ENCODE measurements at regions not wholly inside any gene's neighbourhood (a gene's known extent, or its start where the extent isn't known, plus 50 kb on each side); places are given as distances from the start of the nearest gene placed in this dataset.

DNA sequence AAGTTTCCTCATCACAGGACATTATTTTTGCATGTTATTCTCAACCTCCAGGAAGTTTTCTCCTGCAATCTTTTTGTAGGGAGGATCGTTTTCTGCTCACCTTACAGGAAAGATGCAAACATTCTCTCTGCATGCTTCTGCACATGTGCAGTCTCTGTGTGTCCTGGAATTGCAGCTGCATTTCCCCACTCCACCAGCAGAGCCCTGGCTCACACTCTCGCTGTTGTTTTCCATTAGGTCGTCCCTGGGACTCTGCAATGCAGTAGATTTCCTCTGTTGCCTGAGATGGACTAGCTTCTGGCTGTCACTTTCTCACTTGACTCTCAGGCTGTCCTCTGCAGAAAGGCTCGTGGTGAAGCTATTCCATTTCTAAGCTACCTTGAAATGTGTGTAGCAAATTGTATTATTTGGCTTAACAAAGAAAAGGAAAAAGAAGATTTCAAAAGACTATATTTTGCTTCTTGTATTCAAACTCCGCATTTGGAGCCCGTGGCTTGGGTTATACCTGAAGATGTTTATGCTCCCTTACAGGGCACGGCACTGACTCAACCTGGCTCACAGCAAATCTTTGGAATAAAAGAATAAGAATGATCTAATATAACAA is 346.7 kb downstream of the RAD51AP2 start:
- TF ChIP-seq, protein P1, sequence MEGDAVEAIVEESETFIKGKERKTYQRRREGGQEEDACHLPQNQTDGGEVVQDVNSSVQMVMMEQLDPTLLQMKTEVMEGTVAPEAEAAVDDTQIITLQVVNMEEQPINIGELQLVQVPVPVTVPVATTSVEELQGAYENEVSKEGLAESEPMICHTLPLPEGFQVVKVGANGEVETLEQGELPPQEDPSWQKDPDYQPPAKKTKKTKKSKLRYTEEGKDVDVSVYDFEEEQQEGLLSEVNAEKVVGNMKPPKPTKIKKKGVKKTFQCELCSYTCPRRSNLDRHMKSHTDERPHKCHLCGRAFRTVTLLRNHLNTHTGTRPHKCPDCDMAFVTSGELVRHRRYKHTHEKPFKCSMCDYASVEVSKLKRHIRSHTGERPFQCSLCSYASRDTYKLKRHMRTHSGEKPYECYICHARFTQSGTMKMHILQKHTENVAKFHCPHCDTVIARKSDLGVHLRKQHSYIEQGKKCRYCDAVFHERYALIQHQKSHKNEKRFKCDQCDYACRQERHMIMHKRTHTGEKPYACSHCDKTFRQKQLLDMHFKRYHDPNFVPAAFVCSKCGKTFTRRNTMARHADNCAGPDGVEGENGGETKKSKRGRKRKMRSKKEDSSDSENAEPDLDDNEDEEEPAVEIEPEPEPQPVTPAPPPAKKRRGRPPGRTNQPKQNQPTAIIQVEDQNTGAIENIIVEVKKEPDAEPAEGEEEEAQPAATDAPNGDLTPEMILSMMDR (IDR thresholded peaks at IDR 0.05): peak; percentile 63
- TF ChIP-seq EZH2phosphoT487 (IDR thresholded peaks at IDR 0.05): no peak

All from neural progenitor cell (in vitro differentiated cells).